ENCODE measurements at regions not wholly inside any gene's neighbourhood (a gene's known extent, or its start where the extent isn't known, plus 50 kb on each side); places are given as distances from the start of the nearest gene placed in this dataset.

DNA sequence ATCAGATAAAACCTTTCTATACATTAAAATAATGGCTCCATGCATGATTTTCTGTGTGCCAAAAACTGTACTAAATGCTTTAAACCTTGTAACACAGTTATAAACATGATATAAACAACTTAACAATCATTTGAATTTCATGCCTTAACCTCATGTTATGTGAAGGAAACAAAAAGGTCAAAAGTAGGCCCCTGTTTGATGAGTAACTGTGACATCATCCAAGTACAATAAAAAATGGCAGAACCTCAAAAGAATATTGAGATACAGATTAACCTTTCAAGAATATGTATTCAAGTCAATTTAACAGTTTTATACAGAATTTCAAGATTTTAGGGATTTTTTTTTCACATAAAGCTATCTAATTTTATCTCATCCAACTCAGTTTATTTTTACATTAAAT is 310.7 kb upstream of the DCN start:
- TF ChIP-seq, protein P1, sequence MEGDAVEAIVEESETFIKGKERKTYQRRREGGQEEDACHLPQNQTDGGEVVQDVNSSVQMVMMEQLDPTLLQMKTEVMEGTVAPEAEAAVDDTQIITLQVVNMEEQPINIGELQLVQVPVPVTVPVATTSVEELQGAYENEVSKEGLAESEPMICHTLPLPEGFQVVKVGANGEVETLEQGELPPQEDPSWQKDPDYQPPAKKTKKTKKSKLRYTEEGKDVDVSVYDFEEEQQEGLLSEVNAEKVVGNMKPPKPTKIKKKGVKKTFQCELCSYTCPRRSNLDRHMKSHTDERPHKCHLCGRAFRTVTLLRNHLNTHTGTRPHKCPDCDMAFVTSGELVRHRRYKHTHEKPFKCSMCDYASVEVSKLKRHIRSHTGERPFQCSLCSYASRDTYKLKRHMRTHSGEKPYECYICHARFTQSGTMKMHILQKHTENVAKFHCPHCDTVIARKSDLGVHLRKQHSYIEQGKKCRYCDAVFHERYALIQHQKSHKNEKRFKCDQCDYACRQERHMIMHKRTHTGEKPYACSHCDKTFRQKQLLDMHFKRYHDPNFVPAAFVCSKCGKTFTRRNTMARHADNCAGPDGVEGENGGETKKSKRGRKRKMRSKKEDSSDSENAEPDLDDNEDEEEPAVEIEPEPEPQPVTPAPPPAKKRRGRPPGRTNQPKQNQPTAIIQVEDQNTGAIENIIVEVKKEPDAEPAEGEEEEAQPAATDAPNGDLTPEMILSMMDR (IDR thresholded peaks at IDR 0.05; ENCODE audit: low read depth, low read length, missing input control) = no peak
- TF ChIP-seq YY1 (IDR thresholded peaks at IDR 0.05) = no peak
- no peak for TF ChIP-seq TAF1 (conservative IDR thresholded peaks at IDR 0.05)
- TF ChIP-seq, protein P2, sequence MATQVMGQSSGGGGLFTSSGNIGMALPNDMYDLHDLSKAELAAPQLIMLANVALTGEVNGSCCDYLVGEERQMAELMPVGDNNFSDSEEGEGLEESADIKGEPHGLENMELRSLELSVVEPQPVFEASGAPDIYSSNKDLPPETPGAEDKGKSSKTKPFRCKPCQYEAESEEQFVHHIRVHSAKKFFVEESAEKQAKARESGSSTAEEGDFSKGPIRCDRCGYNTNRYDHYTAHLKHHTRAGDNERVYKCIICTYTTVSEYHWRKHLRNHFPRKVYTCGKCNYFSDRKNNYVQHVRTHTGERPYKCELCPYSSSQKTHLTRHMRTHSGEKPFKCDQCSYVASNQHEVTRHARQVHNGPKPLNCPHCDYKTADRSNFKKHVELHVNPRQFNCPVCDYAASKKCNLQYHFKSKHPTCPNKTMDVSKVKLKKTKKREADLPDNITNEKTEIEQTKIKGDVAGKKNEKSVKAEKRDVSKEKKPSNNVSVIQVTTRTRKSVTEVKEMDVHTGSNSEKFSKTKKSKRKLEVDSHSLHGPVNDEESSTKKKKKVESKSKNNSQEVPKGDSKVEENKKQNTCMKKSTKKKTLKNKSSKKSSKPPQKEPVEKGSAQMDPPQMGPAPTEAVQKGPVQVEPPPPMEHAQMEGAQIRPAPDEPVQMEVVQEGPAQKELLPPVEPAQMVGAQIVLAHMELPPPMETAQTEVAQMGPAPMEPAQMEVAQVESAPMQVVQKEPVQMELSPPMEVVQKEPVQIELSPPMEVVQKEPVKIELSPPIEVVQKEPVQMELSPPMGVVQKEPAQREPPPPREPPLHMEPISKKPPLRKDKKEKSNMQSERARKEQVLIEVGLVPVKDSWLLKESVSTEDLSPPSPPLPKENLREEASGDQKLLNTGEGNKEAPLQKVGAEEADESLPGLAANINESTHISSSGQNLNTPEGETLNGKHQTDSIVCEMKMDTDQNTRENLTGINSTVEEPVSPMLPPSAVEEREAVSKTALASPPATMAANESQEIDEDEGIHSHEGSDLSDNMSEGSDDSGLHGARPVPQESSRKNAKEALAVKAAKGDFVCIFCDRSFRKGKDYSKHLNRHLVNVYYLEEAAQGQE (IDR thresholded peaks at IDR 0.05) = no peak
- TF ChIP-seq SP1 (IDR thresholded peaks at IDR 0.05) = no peak
- TF ChIP-seq RAD21 (IDR thresholded peaks at IDR 0.05) = no peak
- no peak for TF ChIP-seq JUND (IDR thresholded peaks at IDR 0.05)

All from liver (tissue), 3 donors.